Stimulated activated CD4-positive, alpha-beta T cell treated with anti-CD3 and anti-CD28 coated beads, Interleukin-12 subunit alpha, Interleukin-12 subunit beta, amount 100 ng/mL, for 4 hours (primary cell): ENCODE measurements at regions not wholly inside any gene's neighbourhood (a gene's known extent, or its start where the extent isn't known, plus 50 kb on each side); places are given as distances from the start of the nearest gene placed in this dataset.
"Not testable (repeated sequence)": the region's sequence is repeated elsewhere in the genome, so short reads cannot be mapped to it uniquely, and the experiment has no call there.

Experiments
- DNase-seq: peaks from one replicate; pipeline ENCODE4 v3.0.0-alpha.2; 2020

DNA sequence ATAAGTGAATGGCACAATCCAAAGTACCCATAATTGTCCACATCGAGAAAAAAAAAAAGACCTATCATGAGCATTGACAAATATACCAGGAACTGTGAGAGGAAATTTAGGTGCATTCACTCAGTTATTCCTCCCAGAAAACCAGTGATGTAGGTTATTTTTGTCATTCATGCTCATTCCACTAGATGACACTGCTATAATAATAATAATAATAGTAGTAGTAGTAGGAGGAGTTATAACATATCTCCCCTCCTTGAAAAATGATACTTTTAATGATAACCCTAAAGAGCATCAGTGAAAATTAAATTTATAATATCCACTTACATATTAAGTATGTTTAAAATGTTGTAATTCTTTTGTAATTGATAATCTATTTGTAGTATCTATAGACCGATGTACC is 463.9 kb upstream of the MIR17HG start:
- no peak for DNase-seq

DNA sequence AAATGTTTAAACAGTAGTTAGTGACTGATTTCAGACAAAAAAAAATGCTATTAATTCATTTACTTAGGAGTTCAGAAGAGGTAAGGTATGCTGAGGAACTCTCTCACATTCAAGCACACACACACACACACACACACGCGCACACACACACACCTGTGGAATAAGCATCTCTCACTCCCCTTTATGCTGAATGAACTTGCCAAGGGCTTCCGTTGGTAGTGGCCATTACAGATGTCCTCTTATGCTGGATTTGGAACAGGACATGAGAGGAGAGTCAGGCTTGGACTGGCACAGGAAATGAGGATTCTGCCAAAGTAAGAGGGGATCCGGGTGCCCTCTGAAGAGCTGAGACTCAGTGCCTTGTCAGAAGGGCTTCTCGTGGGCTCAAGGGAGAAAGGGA is 463.4 kb upstream of the MIR17HG start:
- DNase-seq = no peak

DNA sequence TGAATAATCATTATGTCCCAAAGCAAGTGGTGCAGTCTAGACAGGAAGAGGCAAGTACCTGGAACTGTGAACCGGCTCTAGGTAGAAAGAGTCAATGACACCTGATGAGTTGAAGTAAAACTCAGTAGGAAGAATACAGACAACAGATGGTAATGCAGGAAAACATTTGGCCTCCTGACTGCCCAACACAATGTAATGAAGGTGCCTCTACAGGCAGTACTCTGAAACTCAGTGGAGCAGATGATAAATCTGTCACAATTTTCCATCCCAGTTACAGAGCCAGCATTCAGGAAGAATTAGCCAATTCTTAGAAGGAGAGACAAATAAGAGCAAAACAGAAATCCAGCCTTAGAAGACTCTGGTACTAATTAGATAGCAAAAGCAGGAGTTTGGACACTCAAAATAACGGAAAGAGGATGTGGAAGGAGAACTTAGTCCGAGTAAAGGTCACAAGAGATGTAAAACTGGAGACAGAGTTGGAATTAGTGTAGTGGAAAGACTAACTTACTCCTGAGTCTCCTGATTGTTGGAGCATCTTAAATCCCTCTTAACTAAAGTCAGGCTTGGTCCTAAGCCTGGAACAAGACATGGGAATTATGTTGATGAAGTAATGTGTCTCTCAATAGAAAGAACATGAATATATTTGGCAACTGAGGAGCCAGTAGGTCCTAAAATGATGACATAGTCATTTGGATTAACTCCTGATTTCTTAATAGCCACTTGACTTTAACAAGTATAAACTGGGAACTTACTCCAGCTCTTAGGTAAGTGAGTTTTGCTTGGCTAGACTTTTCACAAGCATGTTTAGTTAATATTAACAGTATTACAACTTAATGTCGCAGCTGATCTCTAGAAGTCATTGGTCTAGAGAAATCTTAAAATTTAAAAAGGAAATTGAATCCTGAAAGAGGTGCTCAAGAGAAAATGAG is 457.3 kb upstream of the MIR17HG start:
- no peak for DNase-seq

DNA sequence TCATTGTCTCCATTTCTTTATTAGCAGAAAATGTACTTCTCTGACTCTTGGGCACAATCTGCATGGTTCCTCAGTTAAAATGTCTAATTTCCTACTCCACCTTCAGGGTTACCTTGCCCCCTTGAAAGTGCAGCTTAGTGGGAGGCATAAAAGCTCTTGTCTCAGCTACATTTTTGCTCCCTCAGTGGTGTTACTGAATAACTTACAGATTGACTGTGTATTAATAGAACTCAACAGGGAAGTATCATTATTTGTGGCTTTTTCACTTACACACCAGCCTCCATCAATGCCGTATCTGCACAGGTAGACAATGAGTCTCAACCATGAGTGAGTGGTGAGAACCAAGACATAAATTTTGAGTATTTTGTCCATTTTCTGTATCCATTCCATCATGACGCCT is 456.2 kb upstream of the MIR17HG start:
- DNase-seq = no peak

DNA sequence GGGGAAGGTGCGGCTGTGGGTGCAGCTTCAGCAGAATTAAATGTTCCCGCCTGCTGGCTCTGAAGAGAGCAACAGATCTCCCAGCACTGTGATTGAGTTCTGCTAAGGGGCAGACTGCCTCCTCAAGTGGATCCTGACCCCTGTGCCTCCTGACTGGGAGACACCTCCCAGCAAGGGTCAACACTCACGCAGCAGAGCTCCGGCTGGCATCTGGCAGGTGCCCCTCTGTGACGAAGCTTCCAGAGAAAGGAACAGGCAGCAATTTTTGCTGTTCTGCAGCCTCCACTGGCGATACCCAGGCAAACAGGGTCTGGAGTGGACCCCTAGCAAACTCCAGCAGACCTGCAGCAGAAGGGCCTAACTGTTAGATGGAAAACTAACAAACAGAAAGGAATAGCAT is 454.3 kb upstream of the MIR17HG start:
- DNase-seq = not testable (repeated sequence)

DNA sequence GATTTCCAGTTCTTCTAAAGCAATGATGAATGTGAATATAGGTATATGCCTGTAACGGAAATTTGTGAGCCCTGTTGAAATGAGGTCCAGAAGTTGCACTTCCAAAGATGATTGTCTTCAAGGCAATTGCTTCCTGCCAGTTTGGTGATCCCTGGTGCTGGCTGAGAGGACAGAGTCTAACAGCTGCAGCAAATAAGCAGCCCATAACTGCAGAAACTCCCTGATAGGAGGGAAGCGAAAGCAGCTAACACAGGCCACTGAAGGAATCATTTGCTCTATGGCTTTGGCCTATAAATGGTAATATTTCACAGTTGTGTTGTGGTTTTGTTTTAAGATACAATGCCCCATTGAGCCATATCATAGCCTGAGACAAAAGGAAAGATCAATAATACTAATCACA is 451.5 kb upstream of the MIR17HG start:
- DNase-seq = no peak

DNA sequence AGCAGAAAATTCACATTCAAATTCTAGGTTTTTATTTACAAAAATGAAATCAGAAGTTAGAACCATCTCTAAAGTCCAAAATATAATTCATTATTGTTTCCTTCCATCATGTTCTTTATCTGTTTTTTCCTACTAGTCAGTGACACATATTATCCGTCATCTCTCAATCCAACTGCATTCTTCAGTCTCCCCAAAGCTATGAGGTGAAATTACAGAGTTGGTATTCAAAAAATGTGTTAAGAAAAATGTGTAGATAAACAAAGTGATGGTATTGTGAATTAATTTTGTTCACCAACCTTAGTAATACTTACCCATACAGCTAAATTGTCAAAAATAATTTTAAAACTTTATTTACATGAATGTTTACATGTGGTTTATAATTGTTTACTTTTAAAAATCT is 448.7 kb upstream of the MIR17HG start:
- DNase-seq = no peak

DNA sequence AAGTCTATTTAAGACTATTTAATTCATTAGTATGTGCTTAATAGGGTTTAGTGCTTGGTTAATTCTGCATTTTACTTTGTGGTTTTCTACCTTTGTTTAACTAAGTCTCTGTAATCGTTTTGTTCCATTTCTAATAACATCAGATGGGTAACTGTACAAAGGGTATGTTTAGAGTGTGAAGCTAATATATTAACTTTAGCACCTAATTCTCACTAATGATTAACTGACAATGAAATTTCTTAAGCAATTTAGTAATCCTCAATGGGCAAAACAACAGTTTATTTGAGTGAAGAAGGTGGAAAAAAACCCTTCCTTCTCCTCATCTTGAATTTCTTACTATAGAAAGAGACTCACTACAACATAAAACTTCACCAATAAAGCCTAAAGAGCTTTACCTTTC is 448.1 kb upstream of the MIR17HG start:
- no peak for DNase-seq

DNA sequence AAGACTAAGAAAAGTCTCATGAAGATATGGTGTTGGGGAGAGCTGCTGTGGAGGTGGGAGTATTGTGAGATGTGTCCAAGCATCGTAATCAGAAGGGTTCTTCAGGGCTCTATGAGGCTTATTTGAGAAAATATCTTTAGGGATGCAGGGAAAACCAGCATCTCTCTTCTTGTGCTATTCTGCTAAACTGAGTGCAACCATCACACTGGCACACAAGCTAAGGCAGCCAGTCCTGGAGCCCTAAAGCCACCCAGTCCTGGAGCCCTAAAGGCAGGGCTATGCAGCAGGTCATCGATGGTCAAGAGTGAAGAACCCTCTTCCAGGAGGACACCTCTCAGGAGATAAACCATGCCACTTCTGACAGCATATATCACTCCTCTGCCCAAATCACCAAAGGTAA is 445.2 kb upstream of the MIR17HG start:
- DNase-seq = no peak

DNA sequence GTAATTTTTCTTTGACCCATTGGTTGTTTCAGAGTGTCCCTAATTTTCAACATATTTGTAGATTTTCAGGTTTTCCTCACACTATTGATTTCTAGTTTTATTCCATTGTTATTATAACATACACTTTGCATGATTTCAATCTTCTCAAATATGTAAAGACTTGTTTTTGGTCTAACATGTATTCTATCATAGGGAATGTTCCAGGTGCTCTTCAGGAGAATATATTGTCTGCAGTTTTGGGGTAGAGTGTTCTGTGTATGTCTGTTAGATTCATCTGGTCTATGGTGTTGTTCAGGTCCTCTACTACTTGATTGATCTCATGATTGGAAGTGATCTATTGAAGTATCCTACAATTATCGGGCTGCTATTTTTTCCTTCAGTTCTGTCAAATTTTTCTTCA is 440.9 kb upstream of the MIR17HG start:
- DNase-seq = no peak

DNA sequence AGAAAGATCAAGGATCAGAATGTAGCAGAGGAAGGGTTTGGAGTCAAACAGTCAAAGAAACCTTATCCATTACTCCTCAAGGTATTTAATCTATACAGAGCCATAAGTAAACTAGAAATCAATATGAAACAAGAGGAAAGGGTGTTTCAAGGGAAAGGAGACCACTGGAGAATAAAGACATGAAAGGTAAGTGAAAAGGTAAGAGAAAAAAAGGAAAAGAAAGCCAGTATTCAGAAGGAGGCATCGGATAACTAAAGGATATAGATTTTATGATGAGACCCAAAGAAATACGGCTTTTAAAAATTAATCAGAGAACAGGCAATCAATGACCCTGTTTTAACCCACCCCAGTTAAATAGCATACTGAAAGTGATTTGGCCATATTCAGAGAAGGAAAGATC is 438.7 kb upstream of the MIR17HG start:
- DNase-seq = no peak

DNA sequence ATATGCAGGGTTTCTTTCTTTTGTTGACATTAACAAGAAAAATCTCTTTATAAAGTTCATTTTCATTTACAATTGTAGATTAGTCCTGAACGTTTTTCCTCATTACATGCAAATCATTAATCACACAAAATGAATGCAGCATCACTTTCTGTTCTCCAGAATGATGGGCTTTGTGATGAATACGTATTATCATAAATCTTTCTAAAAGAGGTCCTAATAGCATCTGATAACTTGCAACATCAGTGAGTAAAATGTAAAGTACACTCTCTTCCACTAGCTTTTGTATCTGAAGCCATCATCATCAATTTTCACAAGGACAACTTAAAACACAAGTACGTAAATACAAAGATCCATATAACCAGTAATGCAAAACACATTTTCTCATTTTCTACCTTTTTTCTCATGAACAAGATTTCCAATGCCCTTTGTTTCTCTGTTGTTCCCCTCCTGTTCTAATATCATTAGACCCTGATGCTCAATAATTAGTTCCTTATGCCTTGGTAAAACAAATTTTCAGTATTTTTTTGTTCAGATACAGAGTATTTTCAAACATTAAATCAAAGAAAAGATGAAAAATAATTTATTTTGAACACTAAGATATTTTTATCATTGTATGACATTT is 437.4 kb upstream of the MIR17HG start:
- DNase-seq = no peak

DNA sequence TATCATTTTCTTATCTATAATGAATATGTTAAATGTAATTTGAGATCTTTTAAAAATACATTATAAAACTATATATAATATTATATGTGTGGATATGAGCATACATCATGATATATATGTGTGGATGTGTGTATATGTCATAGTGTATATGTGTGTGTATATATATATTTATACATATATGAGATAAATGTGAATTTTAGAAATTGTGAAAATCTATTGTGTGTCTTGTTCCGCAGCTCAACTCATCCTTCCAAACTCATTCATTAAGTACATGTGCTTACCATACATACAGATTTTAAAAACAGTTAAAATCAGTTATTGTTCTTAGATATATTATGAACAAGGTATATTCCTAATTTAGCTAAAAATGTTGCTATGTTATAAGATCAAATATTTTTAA is 435.2 kb upstream of the MIR17HG start:
- DNase-seq = no peak

DNA sequence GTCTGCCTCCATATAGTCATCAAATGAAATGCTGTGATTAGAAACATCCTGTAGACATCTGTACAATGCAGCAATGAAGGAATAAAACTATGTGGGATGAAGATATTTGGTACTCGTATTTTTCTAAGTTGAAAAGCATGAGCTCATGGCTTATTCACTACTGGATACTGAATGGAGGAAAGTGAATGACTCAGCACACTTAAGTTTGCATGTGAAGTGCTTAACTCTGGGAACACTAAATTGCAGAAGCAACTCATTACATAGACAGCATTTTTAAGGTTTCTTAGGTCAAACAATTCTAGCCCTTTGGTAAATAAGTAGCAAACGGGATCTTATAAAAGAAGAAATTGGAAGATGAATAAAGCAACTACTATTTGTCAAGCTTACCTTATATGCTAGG is 429.0 kb upstream of the MIR17HG start:
- DNase-seq = no peak

DNA sequence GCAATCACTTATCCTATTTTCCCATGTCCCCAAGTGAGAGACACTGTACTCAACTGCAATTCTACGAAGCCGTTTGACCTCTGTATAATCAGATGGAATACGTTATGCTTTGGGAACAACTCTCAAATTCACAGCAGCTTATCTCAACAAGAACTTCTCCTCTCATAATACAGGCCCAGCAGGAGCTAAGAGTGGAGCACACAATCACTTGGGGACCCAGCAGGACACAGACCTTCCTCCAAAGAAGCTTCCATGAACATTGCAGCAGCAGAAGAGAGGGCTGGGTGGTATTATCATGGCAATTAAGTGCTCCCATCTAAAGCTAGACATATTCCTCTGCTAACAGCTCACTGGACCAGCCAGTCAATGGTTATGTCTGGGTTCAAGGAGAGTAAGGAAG is 428.3 kb upstream of the MIR17HG start:
- no peak for DNase-seq

DNA sequence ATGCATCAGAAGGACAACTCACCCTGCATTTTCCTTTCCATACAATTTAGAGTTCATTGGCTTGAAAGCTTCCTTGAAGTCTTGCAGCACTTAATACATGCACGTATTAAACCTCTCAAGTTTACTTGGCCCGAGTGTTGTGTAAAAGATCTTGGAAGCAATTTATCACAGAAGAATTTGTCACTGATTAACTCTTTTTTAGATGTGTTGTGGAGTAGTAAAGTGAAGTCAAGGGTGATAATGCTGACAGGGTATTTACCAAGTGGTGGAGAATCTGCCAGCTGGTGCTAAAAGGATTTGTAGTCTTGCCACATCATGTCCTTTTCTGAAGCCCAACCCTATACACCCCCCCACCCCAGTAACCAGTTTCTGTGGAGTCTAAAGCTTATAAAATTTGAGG is 421.0 kb upstream of the MIR17HG start:
- DNase-seq = no peak

DNA sequence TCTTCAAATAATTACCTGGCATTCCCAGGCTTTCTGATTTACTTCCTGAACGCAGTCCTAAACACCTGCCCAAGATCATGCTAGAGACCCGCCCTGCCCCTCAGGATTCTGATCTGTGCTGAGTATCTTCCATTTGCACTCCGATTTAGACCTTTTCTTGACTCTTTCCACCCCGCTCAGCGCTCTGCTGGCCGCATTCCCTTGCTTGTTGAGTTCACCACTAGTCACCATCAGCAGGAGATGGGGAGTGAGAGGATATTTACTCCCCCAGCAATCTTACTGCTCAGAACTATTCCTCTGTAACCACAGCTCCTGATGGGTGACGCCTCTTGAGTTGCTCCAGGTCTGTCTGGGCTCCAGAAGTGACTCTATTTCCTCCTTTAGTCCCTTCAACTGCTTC is 419.4 kb upstream of the MIR17HG start:
- no peak for DNase-seq

DNA sequence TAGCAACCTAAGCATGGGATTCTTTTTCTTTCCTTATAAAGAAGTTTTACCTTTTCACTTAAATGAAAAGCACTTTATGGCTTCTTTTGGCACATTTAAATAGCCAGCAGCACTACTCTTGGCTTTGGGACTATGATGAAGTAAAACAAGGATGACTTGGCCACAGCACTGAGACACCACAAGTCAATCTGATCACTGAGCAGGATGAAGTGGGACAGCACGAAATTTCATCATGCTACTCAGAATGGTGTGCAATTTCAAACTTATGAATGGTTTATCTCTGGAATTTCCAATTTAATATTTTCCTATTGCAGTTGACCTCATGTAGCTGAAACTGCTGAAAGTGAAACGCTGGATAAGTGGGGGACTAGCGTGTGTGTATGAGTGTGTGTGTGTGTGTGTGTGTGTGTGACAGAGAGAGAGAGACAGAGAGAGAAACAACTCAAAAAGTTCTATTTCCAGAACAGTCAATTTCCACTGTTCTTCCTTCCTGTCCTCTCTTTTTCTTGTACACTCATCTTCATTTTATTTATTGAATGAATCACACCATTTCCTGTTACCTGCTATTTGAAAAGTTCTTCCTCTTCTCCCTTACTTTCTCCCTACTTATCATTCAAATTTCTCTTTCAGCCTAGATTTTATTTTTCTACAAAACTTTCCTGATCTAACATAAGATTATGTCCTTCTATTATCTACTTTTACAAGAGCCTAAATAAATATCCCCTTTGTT is 414.2 kb upstream of the MIR17HG start:
- DNase-seq = no peak

DNA sequence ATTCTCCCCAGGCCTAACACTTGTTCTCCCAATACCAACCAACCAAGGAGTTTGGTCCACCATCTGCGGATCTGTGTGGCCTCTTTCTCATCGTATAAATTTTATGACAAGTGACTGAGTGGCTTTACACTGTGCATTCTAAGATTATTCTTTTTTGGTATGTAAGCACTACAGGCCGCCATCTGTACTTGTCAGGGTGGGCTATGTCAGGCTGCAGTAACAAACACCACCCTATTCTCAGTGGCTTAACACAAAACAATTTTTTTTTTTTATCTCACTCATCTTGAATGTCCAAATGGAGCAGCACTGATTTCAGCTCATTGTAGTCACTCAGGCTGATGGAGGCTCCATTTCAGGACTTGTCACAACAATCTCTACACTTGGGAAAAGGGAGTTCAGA is 412.7 kb upstream of the MIR17HG start:
- DNase-seq = no peak

DNA sequence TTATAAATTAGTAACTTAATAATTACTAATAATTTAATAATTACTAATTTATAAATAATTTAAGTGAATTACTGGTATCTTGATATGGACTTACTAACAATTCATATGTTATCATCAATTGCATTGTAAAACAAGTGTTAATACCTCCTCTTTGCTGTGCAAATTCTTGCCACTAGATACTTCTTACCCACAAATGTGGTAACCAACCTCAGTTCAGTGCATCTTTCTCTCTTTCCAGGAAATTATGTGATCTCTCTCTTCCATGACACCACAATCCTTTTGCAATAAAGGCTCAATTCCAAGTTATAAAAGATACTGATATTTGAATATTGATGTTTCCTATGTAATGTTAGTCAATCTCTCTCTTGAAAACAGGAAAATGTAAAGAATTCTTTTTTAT is 408.6 kb upstream of the MIR17HG start:
- no peak for DNase-seq

DNA sequence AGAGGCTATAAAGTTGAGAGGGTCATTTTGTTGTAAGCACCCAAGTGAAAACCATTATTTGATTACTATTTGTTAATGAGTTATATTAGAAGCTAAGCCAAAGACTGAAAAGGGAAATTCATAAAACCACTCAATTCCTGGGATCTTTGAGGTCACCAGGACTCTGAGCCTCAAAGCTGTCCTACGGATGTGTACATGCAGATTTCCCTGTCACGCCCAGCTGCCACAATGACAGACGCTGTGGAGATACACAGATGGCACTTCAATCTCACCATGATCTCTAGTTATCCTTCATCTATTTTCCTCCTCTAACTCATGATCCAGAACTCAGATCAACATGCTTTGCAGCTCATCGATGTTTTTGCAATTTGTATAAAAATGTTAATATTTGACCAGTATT is 403.5 kb upstream of the MIR17HG start:
- no peak for DNase-seq

DNA sequence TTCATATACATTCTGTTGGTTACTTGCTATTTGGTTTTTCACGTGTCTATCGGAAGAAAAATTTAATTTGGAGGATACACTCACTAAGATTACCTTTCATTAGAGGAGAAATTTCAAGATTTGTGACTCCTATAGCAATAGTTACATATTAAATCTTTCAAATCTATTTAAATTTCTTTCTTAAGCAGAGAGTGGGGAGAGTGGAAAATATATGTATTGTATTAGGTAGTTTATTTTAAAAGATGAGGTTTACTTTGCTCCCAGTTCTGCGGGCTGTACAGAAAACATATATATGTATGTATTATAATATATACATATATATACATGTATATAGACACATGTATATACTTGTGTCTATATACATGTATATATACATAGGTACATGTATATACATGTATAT is 402.3 kb upstream of the MIR17HG start:
- DNase-seq = not testable (repeated sequence)

DNA sequence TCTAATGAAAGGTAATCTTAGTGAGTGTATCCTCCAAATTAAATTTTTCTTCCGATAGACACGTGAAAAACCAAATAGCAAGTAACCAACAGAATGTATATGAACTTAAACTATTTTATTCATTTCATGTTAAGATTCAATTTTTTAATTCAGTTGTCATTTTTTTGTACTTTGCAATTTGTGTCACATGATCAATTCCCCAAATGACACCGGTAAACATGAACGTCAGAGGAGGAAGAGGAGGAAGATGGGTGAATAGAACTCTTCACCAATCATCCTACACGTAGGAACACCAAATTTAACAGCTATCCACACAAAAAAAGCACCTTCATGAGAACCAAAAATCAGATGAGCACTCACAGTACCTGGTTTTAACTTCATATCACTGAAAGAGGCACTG is 401.4 kb upstream of the MIR17HG start:
- DNase-seq = not testable (repeated sequence)

DNA sequence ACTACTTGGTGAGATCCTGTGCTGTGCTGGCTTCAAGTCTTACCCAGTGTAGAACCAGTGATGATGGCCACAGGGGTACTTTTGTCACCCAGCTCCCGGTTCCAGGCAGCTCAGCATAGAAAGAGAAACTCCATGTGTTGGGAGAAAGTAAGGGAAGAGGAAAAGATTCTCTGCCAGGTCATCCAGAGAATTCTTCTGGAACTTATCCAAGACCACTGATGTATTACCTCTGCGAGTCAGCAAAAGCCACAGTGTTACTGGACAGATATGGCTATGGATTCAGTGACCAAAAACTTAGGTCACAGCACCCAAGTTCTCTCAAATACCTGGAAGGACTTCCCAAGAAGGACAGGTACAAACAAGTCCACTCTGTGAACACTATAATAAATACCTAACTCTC is 399.5 kb upstream of the MIR17HG start:
- no peak for DNase-seq
